MCF 10A (cell line): ENCODE measurements at regions not wholly inside any gene's neighbourhood (a gene's known extent, or its start where the extent isn't known, plus 50 kb on each side); places are given as distances from the start of the nearest gene placed in this dataset.

Source experiments
- BruUV-seq: library from RNA; stranded (reverse); fragments of 400-500 nt; replicated peaks from 2 replicates; lab custom pipeline; 2021; lab: Mats Ljungman, UMichigan
- CTCF ChIA-PET: fragments of 300-600 bp; sonication (Branson Sonifier 250); formaldehyde crosslinking; extraction: SDS; loops from one replicate; lab custom pipeline; 2021; ENCODE audit warnings: antibody characterized with exemption, inconsistent platforms; lab: Yijun Ruan, JAX
- POLR2A ChIA-PET: fragments of 300-600, 350-650 bp; sonication (Branson Sonifier 250); formaldehyde crosslinking; extraction: SDS; loops from one replicate; lab custom pipeline; 2020; ENCODE audit warnings: antibody characterized with exemption, inconsistent platforms; lab: Yijun Ruan, JAX
- DNase-seq: peaks from one replicate; pipeline ENCODE4 v3.0.0-alpha.2; 2018; ENCODE audit not compliant: unreplicated experiment
- H3K27ac Mint-ChIP-seq: one replicate; pipeline ENCODE4 v1.8.0; 2022; ENCODE audit warnings: mild to moderate bottlenecking, low read depth, mixed read lengths; ENCODE audit not compliant: unreplicated experiment
- H3K27me3 Mint-ChIP-seq: one replicate; pipeline ENCODE4 v1.8.0; 2022; ENCODE audit warnings: mixed read lengths; ENCODE audit not compliant: insufficient read depth, unreplicated experiment
- H3K36me3 Mint-ChIP-seq: one replicate; pipeline ENCODE4 v1.8.0; 2022; ENCODE audit warnings: mild to moderate bottlenecking, moderate library complexity, mixed read lengths; ENCODE audit not compliant: insufficient read depth, unreplicated experiment
- H3K4me1 Mint-ChIP-seq: one replicate; pipeline ENCODE4 v1.8.0; 2022; ENCODE audit warnings: mixed read lengths; ENCODE audit not compliant: insufficient read depth, unreplicated experiment
- H3K4me3 Mint-ChIP-seq: one replicate; pipeline ENCODE4 v1.8.0; 2022; ENCODE audit warnings: mild to moderate bottlenecking, moderate library complexity, mixed read lengths; ENCODE audit not compliant: unreplicated experiment
- H3K9me3 Mint-ChIP-seq: one replicate; pipeline ENCODE4 v1.8.0; 2022; ENCODE audit warnings: mixed read lengths; ENCODE audit not compliant: unreplicated experiment
- intact Hi-C: fragments of 100-400 bp; cut with micrococcal nuclease; formaldehyde crosslinking; loops from 2 replicates; pipeline ENCODE4 v1.14.1; 2022
- TF ChIP-seq, protein P1 (sequence below): fragments of 200-600 bp; IDR thresholded peaks from one replicate; pipeline ENCODE4 v1.8.0; 2022; ENCODE audit warnings: antibody characterized with exemption, mild to moderate bottlenecking; ENCODE audit not compliant: unreplicated experiment

DNA sequence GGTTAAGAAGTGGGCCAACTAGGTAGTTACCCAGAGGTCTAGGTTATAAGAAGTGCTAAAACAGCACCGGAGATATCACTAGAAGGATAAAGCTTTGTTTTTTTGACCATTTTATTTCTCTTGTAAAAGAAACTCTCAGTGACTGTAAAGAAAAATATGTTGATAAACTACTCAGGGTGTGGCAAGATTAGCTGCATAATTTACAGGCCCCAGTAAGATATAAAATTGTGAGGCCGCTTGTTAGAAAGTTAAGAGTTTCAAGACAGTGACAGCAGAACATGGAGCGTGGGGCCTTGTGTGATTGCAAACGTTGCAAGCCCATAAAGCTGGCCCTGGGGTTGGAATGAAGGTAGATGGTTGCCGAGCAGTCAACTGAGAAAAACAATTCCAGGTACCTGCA is 263.7 kb upstream of the EEF2KMT start:
- ChIA-PET CTCF (no interaction called here), POLR2A (interaction anchor here (0.6 kb wide), 1 partner anchor 1540 kb away, joined by 4 read pairs; no protein-coding TSS in a partner anchor)
- no TSS peak for BruUV-seq
- Mint-ChIP-seq H3K27ac (no peak overlapping the region), H3K4me1 (no peaks in the 10 kb centered on the region), H3K4me3 (no peak overlapping the region), H3K36me3 (no peaks in the 10 kb centered on the region), H3K27me3 (no peaks in the 10 kb centered on the region), H3K9me3 (peaks cover 27% of the 10 kb centered on the region)
- no peak for DNase-seq
- TF ChIP-seq, protein P1, sequence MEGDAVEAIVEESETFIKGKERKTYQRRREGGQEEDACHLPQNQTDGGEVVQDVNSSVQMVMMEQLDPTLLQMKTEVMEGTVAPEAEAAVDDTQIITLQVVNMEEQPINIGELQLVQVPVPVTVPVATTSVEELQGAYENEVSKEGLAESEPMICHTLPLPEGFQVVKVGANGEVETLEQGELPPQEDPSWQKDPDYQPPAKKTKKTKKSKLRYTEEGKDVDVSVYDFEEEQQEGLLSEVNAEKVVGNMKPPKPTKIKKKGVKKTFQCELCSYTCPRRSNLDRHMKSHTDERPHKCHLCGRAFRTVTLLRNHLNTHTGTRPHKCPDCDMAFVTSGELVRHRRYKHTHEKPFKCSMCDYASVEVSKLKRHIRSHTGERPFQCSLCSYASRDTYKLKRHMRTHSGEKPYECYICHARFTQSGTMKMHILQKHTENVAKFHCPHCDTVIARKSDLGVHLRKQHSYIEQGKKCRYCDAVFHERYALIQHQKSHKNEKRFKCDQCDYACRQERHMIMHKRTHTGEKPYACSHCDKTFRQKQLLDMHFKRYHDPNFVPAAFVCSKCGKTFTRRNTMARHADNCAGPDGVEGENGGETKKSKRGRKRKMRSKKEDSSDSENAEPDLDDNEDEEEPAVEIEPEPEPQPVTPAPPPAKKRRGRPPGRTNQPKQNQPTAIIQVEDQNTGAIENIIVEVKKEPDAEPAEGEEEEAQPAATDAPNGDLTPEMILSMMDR, result no peak
- intact Hi-C loops, result no loop called here

DNA sequence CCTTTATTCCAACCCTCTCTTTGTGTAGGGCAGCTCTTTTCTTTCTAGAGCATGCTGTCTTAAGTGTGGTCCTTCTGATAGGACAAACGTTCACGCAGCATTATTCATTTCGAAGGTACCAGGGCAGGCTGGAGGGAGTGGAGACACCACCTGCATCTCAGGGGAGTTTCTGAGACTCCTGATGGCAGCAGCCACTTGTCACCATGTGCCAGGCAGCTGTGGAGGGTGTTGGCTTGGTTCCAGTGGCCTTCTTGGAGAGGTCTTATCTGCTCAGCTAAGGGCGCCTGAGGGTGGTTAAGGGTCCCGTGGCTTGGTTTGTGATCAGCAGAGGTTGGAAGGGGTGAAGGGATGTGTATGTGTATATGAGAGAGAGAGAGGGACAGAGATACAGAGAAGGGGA is 257.1 kb upstream of the EEF2KMT start:
- intact Hi-C loops, result no loop called here
- TF ChIP-seq, protein P1, result no peak
- Mint-ChIP-seq H3K27me3 (no peaks in the 10 kb centered on the region), H3K36me3 (no peaks in the 10 kb centered on the region), H3K27ac (no peak overlapping the region), H3K4me3 (no peak overlapping the region), H3K4me1 (no peaks in the 10 kb centered on the region), H3K9me3 (peaks cover 28% of the 10 kb centered on the region)
- DNase-seq, result no peak
- CTCF ChIA-PET, result no interaction called here
- no TSS peak for BruUV-seq
- POLR2A ChIA-PET, result no interaction called here

DNA sequence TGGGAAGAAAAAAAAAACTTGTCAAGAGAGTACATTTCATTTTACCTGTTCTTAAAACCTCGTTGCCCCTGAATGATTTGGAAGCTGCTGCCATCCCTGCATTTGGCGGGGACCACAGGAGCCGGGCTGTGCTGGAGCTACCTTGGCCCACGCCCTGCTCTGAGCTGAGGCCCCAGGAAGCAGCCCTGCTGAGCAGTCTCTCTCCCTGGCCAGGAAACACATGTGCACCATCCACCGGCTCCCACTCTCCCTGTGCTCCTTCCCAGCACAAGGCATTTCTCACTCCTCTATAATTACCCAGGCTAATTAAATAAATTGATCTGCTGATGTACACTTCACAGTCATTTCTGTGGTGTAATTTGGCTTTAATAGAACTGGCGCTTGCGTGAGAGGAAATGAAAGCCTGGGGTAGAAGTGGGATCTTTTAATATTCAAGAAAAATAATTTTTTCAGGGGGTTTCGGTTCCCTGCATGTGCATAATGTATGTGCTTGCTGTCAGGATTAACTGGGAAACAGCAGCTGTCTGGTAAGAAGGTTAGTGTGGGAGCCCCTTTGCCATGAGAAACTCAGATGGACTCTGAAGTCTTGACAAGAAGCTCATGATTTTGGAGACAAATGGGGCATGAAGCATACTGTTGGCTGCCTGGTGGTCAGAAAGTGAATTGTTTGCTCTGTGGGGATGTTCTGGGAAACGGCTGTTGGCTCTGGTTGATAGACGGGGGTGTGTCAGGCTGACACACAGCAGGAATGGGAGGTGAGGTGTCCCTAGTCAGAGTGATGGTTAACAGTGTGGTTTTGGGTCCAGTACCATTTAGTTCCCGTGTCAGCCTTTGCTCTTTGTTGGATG is 252.3 kb upstream of the EEF2KMT start:
- Mint-ChIP-seq H3K9me3 (peaks cover 50% of the 10 kb centered on the region), H3K36me3 (no peaks in the 10 kb centered on the region), H3K27ac (no peak overlapping the region), H3K27me3 (no peaks in the 10 kb centered on the region), H3K4me3 (no peak overlapping the region), H3K4me1 (no peaks in the 10 kb centered on the region)
- intact Hi-C loops, result no loop called here
- no peak for DNase-seq
- BruUV-seq, result no TSS peak
- TF ChIP-seq, protein P1, result no peak
- ChIA-PET POLR2A (no interaction called here), CTCF (no interaction called here)

DNA sequence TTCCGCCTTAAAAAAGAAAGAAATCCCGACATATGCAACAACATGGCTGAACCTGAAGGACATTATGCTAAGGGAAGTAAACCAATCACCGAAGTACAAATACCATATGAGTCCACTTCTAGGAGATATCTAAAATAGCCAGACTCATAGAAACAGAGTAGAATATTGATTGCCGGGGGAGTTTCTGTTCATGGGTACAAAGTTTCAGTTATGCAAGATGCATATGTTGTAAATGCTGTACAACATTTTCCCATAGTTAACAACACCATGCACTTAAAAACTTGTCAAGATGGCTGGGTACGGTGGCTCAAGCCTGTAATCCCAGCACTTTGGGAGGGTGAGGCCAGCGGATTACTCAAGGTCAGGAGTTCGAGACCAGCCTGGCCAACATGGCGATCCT is 251.5 kb upstream of the EEF2KMT start:
- no peaks in the 10 kb centered on the region for H3K4me1 Mint-ChIP-seq
- H3K27ac Mint-ChIP-seq, result no peak overlapping the region
- H3K4me3 Mint-ChIP-seq, result no peak overlapping the region
- H3K27me3 Mint-ChIP-seq, result no peaks in the 10 kb centered on the region
- intact Hi-C loops, result no loop called here
- no TSS peak for BruUV-seq
- peaks cover 53% of the 10 kb centered on the region for H3K9me3 Mint-ChIP-seq
- TF ChIP-seq, protein P1, result no peak
- no peak for DNase-seq
- ChIA-PET POLR2A (no interaction called here), CTCF (no interaction called here)
- no peaks in the 10 kb centered on the region for H3K36me3 Mint-ChIP-seq
